Esophagus muscularis mucosa (tissue), 4 donors: ENCODE measurements at regions not wholly inside any gene's neighbourhood (a gene's known extent, or its start where the extent isn't known, plus 50 kb on each side); places are given as distances from the start of the nearest gene placed in this dataset.

Source experiments
- DNase-seq: peaks from one replicate; pipeline ENCODE4 v3.0.0-alpha.2; 2017; ENCODE audit errors: extremely low spot score
- H3K27ac ChIP-seq, 4 donors: fragments of 200-600 bp; sonication (generic); replicated peaks in 1 of 4; 1 replicate in 3 of 4; 2 replicates in 1 of 4; pipeline ENCODE4 v1.5.1; 2016 to 2019; ENCODE audit warnings: mild to moderate bottlenecking in 1 of 4
- H3K27me3 ChIP-seq, 4 donors: fragments of 200-600 bp; sonication (generic); one replicate each; pipeline versions ENCODE4 v1.5.1 to v1.6.0; 2016 to 2019
- H3K36me3 ChIP-seq, 4 donors: fragments of 200-600 bp; sonication (generic); one replicate each; pipeline ENCODE4 v1.5.1; 2016 to 2019
- H3K4me1 ChIP-seq, 4 donors: fragments of 200-600 bp; sonication (generic); one replicate each; pipeline ENCODE4 v1.5.1; 2016 to 2019
- H3K4me3 ChIP-seq, 4 donors: fragments of 200-600 bp; sonication (generic); 1 replicate in 2 of 4; 2 replicates in 2 of 4; pipeline ENCODE4 v1.5.1; 2016 to 2019; ENCODE audit warnings: mild to moderate bottlenecking in 4 of 4, moderate library complexity in 1 of 4
- H3K9me3 ChIP-seq, 4 donors: fragments of 200-600 bp; sonication (generic); 1 replicate in 3 of 4; 2 replicates in 1 of 4; pipeline ENCODE4 v1.5.1; 2016 to 2019
- CTCF ChIP-seq, 3 experiments: fragments of 200-600 bp in 2 of 3; fragments of 450-650 bp in 1 of 3; sonication (generic) in 2 of 3; IDR thresholded peaks; one replicate each; pipeline ENCODE4 v1.5.1; 2017 to 2019; ENCODE audit warnings: antibody characterized with exemption in 3 of 3, mild to moderate bottlenecking in 2 of 3, moderate library complexity in 1 of 3
- EP300 ChIP-seq: sonication (generic); formaldehyde crosslinking; IDR thresholded peaks from one replicate; pipeline ENCODE4 v1.6.1; 2017; ENCODE audit warnings: antibody characterized with exemption
- POLR2A ChIP-seq: fragments of 450-650 bp; IDR thresholded peaks from one replicate; pipeline ENCODE4 v1.6.1; 2017; ENCODE audit warnings: antibody characterized with exemption, moderate library complexity, mild to moderate bottlenecking, low read depth
- POLR2AphosphoS5 ChIP-seq, 2 donors: sonication (generic); formaldehyde crosslinking; IDR thresholded peaks; one replicate each; pipeline ENCODE4 v1.6.1; 2017; ENCODE audit warnings: antibody characterized with exemption in 2 of 2
- WGBS: methylation state at CpG from one replicate; pipeline ENCODE4 v1.1.5; 2018; 5-methylcytosine and 5-hydroxymethylcytosine counted together
- intact Hi-C: fragments of 100-400 bp; cut with DNase I; formaldehyde crosslinking; loops from one replicate; pipeline ENCODE4 v1.15.1; 2023

GRCh38 chr6:98578016-98578415 lies 256.4 kb upstream of the POU3F2 start:
- no peak for DNase-seq
- H3K27ac ChIP-seq, result no peak overlapping the region
- H3K36me3 ChIP-seq, result no peaks in the 10 kb centered on the region
- no peaks in the 10 kb centered on the region for H3K27me3 ChIP-seq
- intact Hi-C loops, result no loop called here
- peaks cover 0 to 10% (median 7%) of the 10 kb centered on the region in 4 donors for H3K4me1 ChIP-seq
- no peak for TF ChIP-seq POLR2AphosphoS5 (IDR thresholded peaks at IDR 0.05)
- TF ChIP-seq EP300, result no peak
- no peak for TF ChIP-seq CTCF (IDR thresholded peaks at IDR 0.05)
- TF ChIP-seq POLR2A, result no peak
- no peak overlapping the region for H3K4me3 ChIP-seq
- WGBS, result 79% methylated on average over 1 of the region's 1 CpG
- H3K9me3 ChIP-seq, result no peaks in the 10 kb centered on the region

GRCh38 chr6:98579079-98579478 lies 255.3 kb upstream of the POU3F2 start:
- TF ChIP-seq POLR2AphosphoS5 (IDR thresholded peaks at IDR 0.05) (no peak), EP300 (no peak), CTCF (IDR thresholded peaks at IDR 0.05) (no peak), POLR2A (no peak)
- Histone ChIP-seq H3K4me1 (peaks cover 0 to 10% (median 7%) of the 10 kb centered on the region in 4 donors), H3K27ac (no peak overlapping the region), H3K9me3 (no peaks in the 10 kb centered on the region), H3K4me3 (no peak overlapping the region), H3K27me3 (no peaks in the 10 kb centered on the region), H3K36me3 (no peaks in the 10 kb centered on the region)
- intact Hi-C loops, result no loop called here
- WGBS, result 100% methylated on average over 1 of the region's 1 CpG
- no peak for DNase-seq

GRCh38 chr6:98579941-98580340 lies 254.4 kb upstream of the POU3F2 start:
- H3K4me3 ChIP-seq, result no peak overlapping the region
- peaks cover 0 to 3% (median 2%) of the 10 kb centered on the region in 4 donors for H3K4me1 ChIP-seq
- H3K27ac ChIP-seq, result no peak overlapping the region
- intact Hi-C loops, result no loop called here
- 54% methylated on average over 1 of the region's 1 CpG for WGBS
- H3K36me3 ChIP-seq, result no peaks in the 10 kb centered on the region
- TF ChIP-seq POLR2A, result no peak
- no peak for TF ChIP-seq POLR2AphosphoS5 (IDR thresholded peaks at IDR 0.05)
- DNase-seq, result no peak
- no peaks in the 10 kb centered on the region for H3K9me3 ChIP-seq
- H3K27me3 ChIP-seq, result peaks cover 0 to 1% (median 0%) of the 10 kb centered on the region in 4 donors

- no peak for TF ChIP-seq EP300
- TF ChIP-seq CTCF (IDR thresholded peaks at IDR 0.05), result no peak
- TF ChIP-seq POLR2AphosphoS5 (IDR thresholded peaks at IDR 0.05), result no peak
- no peak overlapping the region for H3K27ac ChIP-seq
- DNase-seq, result no peak
- H3K4me3 ChIP-seq, result no peak overlapping the region
- H3K27me3 ChIP-seq, result peaks cover 0 to 9% (median 0%) of the 10 kb centered on the region in 4 donors
- WGBS, result 76% methylated on average over 1 of the region's 1 CpG
- no peaks in the 10 kb centered on the region for H3K4me1 ChIP-seq
- intact Hi-C loops, result no loop called here
- no peaks in the 10 kb centered on the region for H3K36me3 ChIP-seq
- no peaks in the 10 kb centered on the region for H3K9me3 ChIP-seq
Measured at GRCh38 chr6:98581705-98582104, 252.7 kb upstream of the POU3F2 start.

- H3K4me3 ChIP-seq, result no peak overlapping the region
- H3K27ac ChIP-seq, result no peak overlapping the region
- H3K4me1 ChIP-seq, result no peaks in the 10 kb centered on the region
- peaks cover 0 to 9% (median 0%) of the 10 kb centered on the region in 4 donors for H3K27me3 ChIP-seq
- intact Hi-C loops, result no loop called here
- no peaks in the 10 kb centered on the region for H3K36me3 ChIP-seq
- 63% methylated on average over 1 of the region's 1 CpG for WGBS
- TF ChIP-seq EP300 (no peak), CTCF (IDR thresholded peaks at IDR 0.05) (no peak), POLR2AphosphoS5 (IDR thresholded peaks at IDR 0.05) (no peak), POLR2A (no peak)
- no peaks in the 10 kb centered on the region for H3K9me3 ChIP-seq
- no peak for DNase-seq
Measured at GRCh38 chr6:98583506-98583905, 250.9 kb upstream of the POU3F2 start.
